ENCODE measurements at regions not wholly inside any gene's neighbourhood (a gene's known extent, or its start where the extent isn't known, plus 50 kb on each side); places are given as distances from the start of the nearest gene placed in this dataset.

- TF ChIP-seq POLR2AphosphoS5 (IDR thresholded peaks at IDR 0.05): no peak
- TF ChIP-seq CTCF (IDR thresholded peaks at IDR 0.05): no peak
Measured at GRCh38 chr5:4777435-4777834, 362.7 kb upstream of the ADAMTS16 start.
